SK-N-SH treated with all-trans-retinoic acid at 6 μM for 48 hours (cell line): ENCODE measurements at regions not wholly inside any gene's neighbourhood (a gene's known extent, or its start where the extent isn't known, plus 50 kb on each side); places are given as distances from the start of the nearest gene placed in this dataset.

Experiments
- ATAC-seq: fragments of 200-7000 bp; cut with Tn5 transposase; 3 replicates; pipeline ENCODE4 v1.9.1; 2020; ENCODE audit warnings: mild to moderate bottlenecking, moderate library complexity
- ARNTL ChIP-seq: fragments of 450-650 bp; formaldehyde crosslinking; IDR thresholded peaks from 2 replicates; pipeline ENCODE4 v1.5.0; 2020; ENCODE audit warnings: low read depth, mild to moderate bottlenecking, moderate library complexity, borderline replicate concordance
- BACH2 ChIP-seq: fragments of 250-450 bp; sonication (Bioruptor Pico); IDR thresholded peaks from 2 replicates; pipeline ENCODE4 v1.9.0; 2021; ENCODE audit warnings: mild to moderate bottlenecking, borderline replicate concordance
- CSRNP3 ChIP-seq: fragments of 250-450 bp; sonication (Bioruptor Pico); IDR thresholded peaks from 2 replicates; pipeline ENCODE4 v1.5.1; 2021; ENCODE audit warnings: mild to moderate bottlenecking, moderate library complexity
- GLIS3 ChIP-seq: fragments of 250-450 bp; sonication (Bioruptor Pico); IDR thresholded peaks from 2 replicates; pipeline ENCODE4 v1.5.0; 2020; ENCODE audit warnings: mild to moderate bottlenecking, moderate library complexity
- ISL1 ChIP-seq: fragments of 250-450 bp; sonication (Bioruptor Pico); IDR thresholded peaks from 2 replicates; pipeline ENCODE4 v2.1.2; 2022; ENCODE audit warnings: mild to moderate bottlenecking, moderate library complexity
- PATZ1 ChIP-seq: fragments of 250-450 bp; sonication (Bioruptor Pico); IDR thresholded peaks from 2 replicates; pipeline ENCODE4 v1.8.0; 2020; ENCODE audit warnings: mild to moderate bottlenecking, moderate library complexity, borderline replicate concordance
- PPARA ChIP-seq: fragments of 250-450 bp; sonication (Bioruptor Pico); IDR thresholded peaks from 2 replicates; pipeline ENCODE4 v1.5.0; 2020; ENCODE audit warnings: mild to moderate bottlenecking, borderline replicate concordance
- RARB ChIP-seq: fragments of 250-450 bp; sonication (Bioruptor Pico); IDR thresholded peaks from 2 replicates; pipeline ENCODE4 v1.8.0; 2021; ENCODE audit warnings: mild to moderate bottlenecking, moderate library complexity
- SNAI2 ChIP-seq: fragments of 250-450 bp; sonication (Bioruptor Pico); IDR thresholded peaks from 2 replicates; pipeline ENCODE4 v1.5.0; 2020; ENCODE audit warnings: mild to moderate bottlenecking, moderate library complexity
- TCF4 ChIP-seq: fragments of 250-450 bp; sonication (Bioruptor Pico); IDR thresholded peaks from 2 replicates; pipeline ENCODE4 v1.8.0; 2021; ENCODE audit warnings: mild to moderate bottlenecking, moderate library complexity, borderline replicate concordance
- ZC3H10 ChIP-seq: fragments of 250-450 bp; sonication (Bioruptor Pico); IDR thresholded peaks from 2 replicates; pipeline ENCODE4 v1.5.1; 2021; ENCODE audit warnings: mild to moderate bottlenecking, moderate library complexity
- ZFP3 ChIP-seq: fragments of 250-450 bp; sonication (Bioruptor Pico); IDR thresholded peaks from 2 replicates; pipeline ENCODE4 v1.5.0; 2020; ENCODE audit warnings: mild to moderate bottlenecking, moderate library complexity
- ZFP30 ChIP-seq: fragments of 450-650 bp; formaldehyde crosslinking; IDR thresholded peaks from 2 replicates; pipeline ENCODE4 v1.5.0; 2022; ENCODE audit warnings: mild to moderate bottlenecking, moderate library complexity
- ZNF565 ChIP-seq: fragments of 450-650 bp; formaldehyde crosslinking; conservative IDR thresholded peaks from 2 replicates; pipeline ENCODE4 v1.5.0; 2020; ENCODE audit warnings: low read depth, mild to moderate bottlenecking, moderate library complexity
- ZNF70 ChIP-seq: fragments of 450-650 bp; formaldehyde crosslinking; IDR thresholded peaks from 2 replicates; pipeline ENCODE4 v1.5.0; 2020; ENCODE audit warnings: mild to moderate bottlenecking, moderate library complexity
- TF ChIP-seq, protein P1 (sequence below): fragments of 250-450 bp; sonication (Bioruptor Pico); IDR thresholded peaks from 2 replicates; pipeline ENCODE4 v1.5.0; 2020; ENCODE audit warnings: mild to moderate bottlenecking, moderate library complexity
- TF ChIP-seq, protein P2 (sequence below): fragments of 250-450 bp; sonication (Bioruptor Pico); IDR thresholded peaks from 2 replicates; pipeline ENCODE4 v1.5.1; 2020; ENCODE audit warnings: low read depth, mild to moderate bottlenecking, moderate library complexity

DNA sequence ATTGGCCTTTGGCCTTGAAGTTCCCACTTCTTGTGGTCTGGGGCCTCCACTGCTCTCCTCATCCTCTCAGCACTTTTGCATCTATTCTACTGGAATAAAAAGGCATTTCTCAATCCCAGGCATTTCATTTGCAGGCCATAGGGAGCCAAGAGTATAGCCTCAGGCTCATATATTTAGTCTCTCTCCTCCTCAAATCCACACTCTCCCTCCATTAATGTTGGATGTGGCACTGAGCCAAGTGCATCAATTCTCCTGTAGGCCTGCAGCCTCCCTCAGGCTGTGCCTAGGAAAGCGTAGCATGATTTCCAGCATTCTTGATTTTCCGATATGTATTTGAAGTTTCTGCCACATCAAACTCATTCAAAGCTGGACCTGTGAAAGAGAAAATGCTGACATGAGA, 211.5 kb upstream of the CPNE8 start:
- no peak for ATAC-seq

GRCh38 chr12:39112064-39112463, 206.7 kb upstream of the CPNE8 start:
- TF ChIP-seq ZFP3 (peak; percentile 45; the same call in 1 of the 2 replicates), TCF4 (peak; percentile 65; the same call in 1 of the 2 replicates), GLIS3 (CRISPR knock-in tag) (no peak)
- TF ChIP-seq, protein P1, sequence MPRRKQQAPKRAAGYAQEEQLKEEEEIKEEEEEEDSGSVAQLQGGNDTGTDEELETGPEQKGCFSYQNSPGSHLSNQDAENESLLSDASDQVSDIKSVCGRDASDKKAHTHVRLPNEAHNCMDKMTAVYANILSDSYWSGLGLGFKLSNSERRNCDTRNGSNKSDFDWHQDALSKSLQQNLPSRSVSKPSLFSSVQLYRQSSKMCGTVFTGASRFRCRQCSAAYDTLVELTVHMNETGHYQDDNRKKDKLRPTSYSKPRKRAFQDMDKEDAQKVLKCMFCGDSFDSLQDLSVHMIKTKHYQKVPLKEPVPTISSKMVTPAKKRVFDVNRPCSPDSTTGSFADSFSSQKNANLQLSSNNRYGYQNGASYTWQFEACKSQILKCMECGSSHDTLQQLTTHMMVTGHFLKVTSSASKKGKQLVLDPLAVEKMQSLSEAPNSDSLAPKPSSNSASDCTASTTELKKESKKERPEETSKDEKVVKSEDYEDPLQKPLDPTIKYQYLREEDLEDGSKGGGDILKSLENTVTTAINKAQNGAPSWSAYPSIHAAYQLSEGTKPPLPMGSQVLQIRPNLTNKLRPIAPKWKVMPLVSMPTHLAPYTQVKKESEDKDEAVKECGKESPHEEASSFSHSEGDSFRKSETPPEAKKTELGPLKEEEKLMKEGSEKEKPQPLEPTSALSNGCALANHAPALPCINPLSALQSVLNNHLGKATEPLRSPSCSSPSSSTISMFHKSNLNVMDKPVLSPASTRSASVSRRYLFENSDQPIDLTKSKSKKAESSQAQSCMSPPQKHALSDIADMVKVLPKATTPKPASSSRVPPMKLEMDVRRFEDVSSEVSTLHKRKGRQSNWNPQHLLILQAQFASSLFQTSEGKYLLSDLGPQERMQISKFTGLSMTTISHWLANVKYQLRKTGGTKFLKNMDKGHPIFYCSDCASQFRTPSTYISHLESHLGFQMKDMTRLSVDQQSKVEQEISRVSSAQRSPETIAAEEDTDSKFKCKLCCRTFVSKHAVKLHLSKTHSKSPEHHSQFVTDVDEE: peak; percentile 59; the same call in 1 of the 2 replicates
- ATAC-seq: no peak

More for the DNA sequence above, 211.5 kb upstream of the CPNE8 start:
- peak; percentile 75 for TF ChIP-seq ZNF70 (CRISPR knock-in tag)
- TF ChIP-seq, protein P2, sequence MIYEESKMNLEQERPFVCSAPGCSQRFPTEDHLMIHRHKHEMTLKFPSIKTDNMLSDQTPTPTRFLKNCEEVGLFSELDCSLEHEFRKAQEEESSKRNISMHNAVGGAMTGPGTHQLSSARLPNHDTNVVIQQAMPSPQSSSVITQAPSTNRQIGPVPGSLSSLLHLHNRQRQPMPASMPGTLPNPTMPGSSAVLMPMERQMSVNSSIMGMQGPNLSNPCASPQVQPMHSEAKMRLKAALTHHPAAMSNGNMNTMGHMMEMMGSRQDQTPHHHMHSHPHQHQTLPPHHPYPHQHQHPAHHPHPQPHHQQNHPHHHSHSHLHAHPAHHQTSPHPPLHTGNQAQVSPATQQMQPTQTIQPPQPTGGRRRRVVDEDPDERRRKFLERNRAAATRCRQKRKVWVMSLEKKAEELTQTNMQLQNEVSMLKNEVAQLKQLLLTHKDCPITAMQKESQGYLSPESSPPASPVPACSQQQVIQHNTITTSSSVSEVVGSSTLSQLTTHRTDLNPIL (CRISPR knock-in tag): no peak

GRCh38 chr12:39105111-39105510, 199.7 kb upstream of the CPNE8 start:
- TF ChIP-seq RARB (CRISPR knock-in tag) (no peak), ZC3H10 (CRISPR knock-in tag) (no peak), ISL1 (peak; percentile 26; the same call in 1 of the 2 replicates), ZNF70 (CRISPR knock-in tag) (no peak), ZFP3 (no peak)
- TF ChIP-seq, protein P1: no peak
- no peak for ATAC-seq

- ATAC-seq: peak; percentile 98
- TF ChIP-seq ISL1 (no peak), ARNTL (CRISPR knock-in tag) (no peak), ZNF70 (CRISPR knock-in tag) (no peak), TCF4 (no peak), SNAI2 (no peak), PPARA (CRISPR knock-in tag) (no peak), ZFP30 (CRISPR knock-in tag) (no peak), CSRNP3 (CRISPR knock-in tag) (no peak), PATZ1 (CRISPR knock-in tag) (no peak), ZNF565 (CRISPR knock-in tag) (no peak), BACH2 (CRISPR knock-in tag) (no peak)
- TF ChIP-seq, protein P2 (CRISPR knock-in tag): no peak
Measured at GRCh38 chr12:39103552-39104165, 198.3 kb upstream of the CPNE8 start.
